Hepatocyte (in vitro differentiated cells): ENCODE measurements at regions not wholly inside any gene's neighbourhood (a gene's known extent, or its start where the extent isn't known, plus 50 kb on each side); places are given as distances from the start of the nearest gene placed in this dataset.
A peak's percentile ranks its signal among the peaks of the same experiment; 100 is the strongest.

ENCODE experiments used
- DNase-seq: peaks from one replicate; pipeline ENCODE4 v3.0.0-alpha.2; 2016; ENCODE audit warnings: low spot score
- H2AFZ ChIP-seq: fragments of 200-600 bp; sonication (generic); 2 replicates; pipeline ENCODE4 v1.6.0; 2016; ENCODE audit warnings: antibody characterized with exemption, mild to moderate bottlenecking
- H3K27ac ChIP-seq: fragments of 200-600 bp; sonication (generic); 2 replicates; pipeline ENCODE4 v1.5.1; 2016; ENCODE audit warnings: mild to moderate bottlenecking
- H3K27me3 ChIP-seq: fragments of 200-600 bp; sonication (generic); 2 replicates; pipeline ENCODE4 v1.6.1; 2016
- H3K36me3 ChIP-seq: fragments of 200-600 bp; sonication (generic); replicated peaks from 2 replicates; pipeline ENCODE4 v1.5.1; 2016; ENCODE audit warnings: low read depth; ENCODE audit not compliant: insufficient read depth
- H3K4me1 ChIP-seq: fragments of 200-600 bp; sonication (generic); 2 replicates; pipeline ENCODE4 v1.5.1; 2016; ENCODE audit warnings: mild to moderate bottlenecking, moderate library complexity; ENCODE audit not compliant: insufficient read depth
- H3K4me2 ChIP-seq: fragments of 200-600 bp; sonication (generic); 2 replicates; pipeline ENCODE4 v1.6.0; 2016
- H3K4me3 ChIP-seq: fragments of 200-600 bp; sonication (generic); 2 replicates; pipeline ENCODE4 v1.5.1; 2016; ENCODE audit warnings: mild to moderate bottlenecking
- H3K79me2 ChIP-seq: fragments of 200-600 bp; sonication (generic); 2 replicates; pipeline ENCODE4 v1.6.0; 2017; ENCODE audit warnings: mild to moderate bottlenecking
- H3K9me2 ChIP-seq: fragments of 200-600 bp; sonication (generic); replicated peaks from 2 replicates; pipeline ENCODE4 v1.6.0; 2017; ENCODE audit warnings: mild to moderate bottlenecking; ENCODE audit not compliant: insufficient read depth
- H3K9me3 ChIP-seq: fragments of 200-600 bp; sonication (generic); 2 replicates; pipeline ENCODE4 v1.5.1; 2016; ENCODE audit warnings: low read depth, mild to moderate bottlenecking
- H4K20me1 ChIP-seq: fragments of 200-600 bp; sonication (generic); 2 replicates; pipeline ENCODE4 v1.6.0; 2016; ENCODE audit warnings: mild to moderate bottlenecking; ENCODE audit not compliant: insufficient read depth, poor library complexity, severe bottlenecking
- CTCF ChIP-seq: fragments of 200-600 bp; sonication (generic); IDR thresholded peaks from 2 replicates; pipeline ENCODE4 v1.5.1; 2016; ENCODE audit warnings: antibody characterized with exemption, mild to moderate bottlenecking; ENCODE audit not compliant: poor library complexity
- EZH2 ChIP-seq: fragments of 200-600 bp; sonication (generic); IDR thresholded peaks from 2 replicates; pipeline ENCODE4 v1.6.1; 2016; ENCODE audit warnings: antibody characterized with exemption, mild to moderate bottlenecking, borderline replicate concordance
- EZH2phosphoT487 ChIP-seq: fragments of 200-600 bp; sonication (generic); IDR thresholded peaks from one replicate; pipeline ENCODE4 v1.6.1; 2018; ENCODE audit warnings: antibody characterized with exemption, mild to moderate bottlenecking, low read depth, moderate library complexity; ENCODE audit not compliant: unreplicated experiment, severe bottlenecking
- WGBS: methylation state at CpG from one replicate; pipeline ENCODE4 v1.1.6; 2016; ENCODE audit warnings: low lambda C conversion rate; ENCODE audit errors: missing lambda C conversion rate; 5-methylcytosine and 5-hydroxymethylcytosine counted together

- WGBS, result 97% methylated on average over 2 of the region's 2 CpGs
- Histone ChIP-seq H3K27ac (no peak overlapping the region), H3K4me3 (no peak overlapping the region), H2AFZ (no peak overlapping the region), H4K20me1 (no peaks in the 10 kb centered on the region), H3K4me1 (no peaks in the 10 kb centered on the region), H3K9me3 (no peaks in the 10 kb centered on the region), H3K4me2 (no peak overlapping the region), H3K27me3 (no peaks in the 10 kb centered on the region), H3K79me2 (no peaks in the 10 kb centered on the region), H3K36me3 (no peaks in the 10 kb centered on the region), H3K9me2 (no peaks in the 10 kb centered on the region)
- no peak for DNase-seq
- TF ChIP-seq CTCF (no peak), EZH2phosphoT487 (no peak), EZH2 (no peak)
Measured at GRCh38 chr12:84502180-84502860, 410.3 kb downstream of the SLC6A15 start.

DNA sequence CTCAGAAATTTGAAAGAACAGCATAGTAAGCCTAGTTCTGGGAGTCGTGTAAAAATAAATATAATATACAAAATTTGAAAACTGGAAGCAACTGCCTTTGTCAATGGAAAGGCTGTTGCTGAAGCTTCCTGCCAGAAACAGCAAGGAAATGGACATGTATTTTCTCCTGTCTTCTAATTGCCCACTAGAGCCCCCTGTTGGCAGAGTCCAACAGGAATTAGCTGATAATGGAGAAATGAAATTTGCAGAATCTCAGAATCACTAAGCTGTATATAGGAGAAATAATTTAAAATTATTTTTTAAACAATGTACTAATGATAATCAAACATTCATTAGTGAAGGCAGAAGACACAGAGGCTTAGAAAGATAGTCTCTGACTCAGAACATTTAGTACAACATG, 414.8 kb downstream of the SLC6A15 start:
- no peak for DNase-seq
- 68% methylated on average over 1 of the region's 1 CpG for WGBS
- TF ChIP-seq EZH2, result no peak
- peak; percentile 30 for TF ChIP-seq CTCF
- Histone ChIP-seq H3K4me1 (no peaks in the 10 kb centered on the region), H3K4me3 (no peak overlapping the region), H3K4me2 (no peak overlapping the region), H3K27ac (no peak overlapping the region), H3K27me3 (no peaks in the 10 kb centered on the region), H3K9me2 (no peaks in the 10 kb centered on the region), H3K9me3 (no peaks in the 10 kb centered on the region), H4K20me1 (no peaks in the 10 kb centered on the region), H3K79me2 (no peaks in the 10 kb centered on the region), H2AFZ (no peak overlapping the region), H3K36me3 (no peaks in the 10 kb centered on the region)

- H3K27ac ChIP-seq, result no peak overlapping the region
- H3K9me2 ChIP-seq, result no peaks in the 10 kb centered on the region
- TF ChIP-seq EZH2, result no peak
- TF ChIP-seq EZH2phosphoT487, result no peak
- H4K20me1 ChIP-seq, result no peaks in the 10 kb centered on the region
- no peak overlapping the region for H3K4me3 ChIP-seq
- DNase-seq, result no peak
- H3K4me1 ChIP-seq, result no peaks in the 10 kb centered on the region
- whole genome bisulfite sequencing, result 96% methylated on average over 2 of the region's 2 CpGs
- H3K27me3 ChIP-seq, result no peaks in the 10 kb centered on the region
- no peaks in the 10 kb centered on the region for H3K79me2 ChIP-seq
- H3K36me3 ChIP-seq, result no peaks in the 10 kb centered on the region
- no peaks in the 10 kb centered on the region for H3K9me3 ChIP-seq
- no peak overlapping the region for H2AFZ ChIP-seq
- no peak overlapping the region for H3K4me2 ChIP-seq
Measured at GRCh38 chr12:84495711-84496110, 416.9 kb downstream of the SLC6A15 start.

- H3K27me3 ChIP-seq, result no peaks in the 10 kb centered on the region
- no peak overlapping the region for H3K4me3 ChIP-seq
- TF ChIP-seq EZH2, result no peak
- TF ChIP-seq CTCF, result no peak
- TF ChIP-seq EZH2phosphoT487, result no peak
- no peak overlapping the region for H2AFZ ChIP-seq
- H3K79me2 ChIP-seq, result no peaks in the 10 kb centered on the region
- DNase-seq, result no peak
- no peaks in the 10 kb centered on the region for H4K20me1 ChIP-seq
- H3K9me2 ChIP-seq, result no peaks in the 10 kb centered on the region
- WGBS, result 83% methylated on average over 3 of the region's 3 CpGs
- no peaks in the 10 kb centered on the region for H3K9me3 ChIP-seq
- no peak overlapping the region for H3K27ac ChIP-seq
- no peaks in the 10 kb centered on the region for H3K36me3 ChIP-seq
- H3K4me2 ChIP-seq, result no peak overlapping the region
- H3K4me1 ChIP-seq, result no peaks in the 10 kb centered on the region
Measured at GRCh38 chr12:84492351-84492883, 420.2 kb downstream of the SLC6A15 start.
